ENCODE measurements at regions not wholly inside any gene's neighbourhood (a gene's known extent, or its start where the extent isn't known, plus 50 kb on each side); places are given as distances from the start of the nearest gene placed in this dataset.

- no peak overlapping the region for H2AFZ ChIP-seq (ENCODE audit: insufficient read depth, low read depth, low read length, poor library complexity, severe bottlenecking)
- no peaks in the 10 kb centered on the region for H3K4me1 ChIP-seq (ENCODE audit: control insufficient read depth in 2 of 2, insufficient read depth in 2 of 2, low read length in 2 of 2)
- WGBS (ENCODE audit: insufficient coverage): no CpG with 5 or more reads among the region's 3 CpGs
- H3K27me3 ChIP-seq (replicated peaks in 1 of 4; ENCODE audit: control extremely low read depth in 1 of 4, control insufficient read depth in 3 of 4, insufficient read depth in 4 of 4, low read length in 3 of 4): no peaks in the 10 kb centered on the region
- Mint-ChIP-seq H3K4me3 (no peak overlapping the region), H3K27me3 (no peaks in the 10 kb centered on the region), H3K9me3 (ENCODE audit: insufficient read depth) (peaks cover 4% of the 10 kb centered on the region), H3K27ac (no peak overlapping the region), H3K4me1 (no peaks in the 10 kb centered on the region)
- H3K9me3 ChIP-seq (ENCODE audit: control extremely low read depth in 1 of 3, control insufficient read depth in 2 of 3, insufficient read depth in 1 of 3, low read length in 2 of 3): peaks cover 0 to 1% (median 0%) of the 10 kb centered on the region in 3 donors
- intact Hi-C loops (cut with micrococcal nuclease): loop anchor here (10.0 kb wide), 1 partner anchor 1511 kb away; no protein-coding TSS in a partner anchor
- no peak overlapping the region for H3K4me3 ChIP-seq (ENCODE audit: control extremely low read depth in 1 of 5, extremely low read depth in 1 of 5, insufficient read depth in 1 of 5, low read depth in 2 of 5, low read length in 4 of 5)
- CTCF ChIA-PET: no interaction called here
- H3K27ac ChIP-seq (ENCODE audit: low read length in 2 of 2): no peak overlapping the region
- H3K4me2 ChIP-seq (replicated peaks; ENCODE audit: low read depth, low read length, poor library complexity, severe bottlenecking): no peak overlapping the region
- POLR2A ChIA-PET: no interaction called here
- H3K36me3 ChIP-seq (replicated peaks in 1 of 2; ENCODE audit: control extremely low read depth in 1 of 2, control insufficient read depth in 1 of 2, extremely low read depth in 1 of 2, insufficient read depth in 2 of 2, low read length in 1 of 2): no peaks in the 10 kb centered on the region
- no peak overlapping the region for H3K9ac ChIP-seq (ENCODE audit: low read length)
- TF ChIP-seq, protein P1, sequence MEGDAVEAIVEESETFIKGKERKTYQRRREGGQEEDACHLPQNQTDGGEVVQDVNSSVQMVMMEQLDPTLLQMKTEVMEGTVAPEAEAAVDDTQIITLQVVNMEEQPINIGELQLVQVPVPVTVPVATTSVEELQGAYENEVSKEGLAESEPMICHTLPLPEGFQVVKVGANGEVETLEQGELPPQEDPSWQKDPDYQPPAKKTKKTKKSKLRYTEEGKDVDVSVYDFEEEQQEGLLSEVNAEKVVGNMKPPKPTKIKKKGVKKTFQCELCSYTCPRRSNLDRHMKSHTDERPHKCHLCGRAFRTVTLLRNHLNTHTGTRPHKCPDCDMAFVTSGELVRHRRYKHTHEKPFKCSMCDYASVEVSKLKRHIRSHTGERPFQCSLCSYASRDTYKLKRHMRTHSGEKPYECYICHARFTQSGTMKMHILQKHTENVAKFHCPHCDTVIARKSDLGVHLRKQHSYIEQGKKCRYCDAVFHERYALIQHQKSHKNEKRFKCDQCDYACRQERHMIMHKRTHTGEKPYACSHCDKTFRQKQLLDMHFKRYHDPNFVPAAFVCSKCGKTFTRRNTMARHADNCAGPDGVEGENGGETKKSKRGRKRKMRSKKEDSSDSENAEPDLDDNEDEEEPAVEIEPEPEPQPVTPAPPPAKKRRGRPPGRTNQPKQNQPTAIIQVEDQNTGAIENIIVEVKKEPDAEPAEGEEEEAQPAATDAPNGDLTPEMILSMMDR (IDR thresholded peaks at IDR 0.05): no peak
- DNase-seq (no peak), ATAC-seq (ENCODE audit: low read depth) (no peak)
- H3K79me2 ChIP-seq (ENCODE audit: control insufficient read depth, insufficient read depth, low read length): no peaks in the 10 kb centered on the region
- H4K20me1 ChIP-seq (ENCODE audit: control insufficient read depth, insufficient read depth, low read length, poor library complexity, severe bottlenecking): no peaks in the 10 kb centered on the region
Measured at GRCh38 chr4:22903913-22904312, 211.2 kb downstream of the GBA3 start.

GRCh38 chr4:22901631-22902030, 208.9 kb downstream of the GBA3 start:
- H3K9me3 Mint-ChIP-seq (ENCODE audit: insufficient read depth): no peaks in the 10 kb centered on the region

More at GRCh38 chr4:22901631-22902030, 208.9 kb downstream of the GBA3 start:
- H3K4me1 ChIP-seq (ENCODE audit: control insufficient read depth in 2 of 2, insufficient read depth in 2 of 2, low read length in 2 of 2): no peaks in the 10 kb centered on the region
- TF ChIP-seq, protein P1 (IDR thresholded peaks at IDR 0.05): no peak
- no peak for TF ChIP-seq EZH2 (IDR thresholded peaks at IDR 0.05; ENCODE audit: borderline replicate concordance, insufficient read depth, low read depth, low read length, poor library complexity, severe bottlenecking)
- WGBS (ENCODE audit: insufficient coverage): no CpG with 5 or more reads among the region's 1 CpG
- Mint-ChIP-seq H3K4me1 (no peaks in the 10 kb centered on the region), H3K27me3 (no peaks in the 10 kb centered on the region), H3K27ac (no peak overlapping the region), H3K4me3 (no peak overlapping the region)
- H3K9me3 ChIP-seq (ENCODE audit: control extremely low read depth in 1 of 3, control insufficient read depth in 2 of 3, insufficient read depth in 1 of 3, low read length in 2 of 3): no peaks in the 10 kb centered on the region
- H3K4me3 ChIP-seq (ENCODE audit: control extremely low read depth in 1 of 5, extremely low read depth in 1 of 5, insufficient read depth in 1 of 5, low read depth in 2 of 5, low read length in 4 of 5): no peak overlapping the region
- no peaks in the 10 kb centered on the region for H3K79me2 ChIP-seq (ENCODE audit: control insufficient read depth, insufficient read depth, low read length)
- no peak overlapping the region for H3K27ac ChIP-seq (ENCODE audit: low read length in 2 of 2)
- no peak overlapping the region for H3K4me2 ChIP-seq (replicated peaks; ENCODE audit: low read depth, low read length, poor library complexity, severe bottlenecking)
- ATAC-seq (ENCODE audit: low read depth) (no peak), DNase-seq (no peak)
- no peak overlapping the region for H2AFZ ChIP-seq (ENCODE audit: insufficient read depth, low read depth, low read length, poor library complexity, severe bottlenecking)
- ChIA-PET POLR2A (no interaction called here), CTCF (interaction anchor here (0.6 kb wide), 1 partner anchor 1859 kb away, joined by 5 read pairs; no protein-coding TSS in a partner anchor)
- no peaks in the 10 kb centered on the region for H4K20me1 ChIP-seq (ENCODE audit: control insufficient read depth, insufficient read depth, low read length, poor library complexity, severe bottlenecking)
- H3K36me3 ChIP-seq (replicated peaks in 1 of 2; ENCODE audit: control extremely low read depth in 1 of 2, control insufficient read depth in 1 of 2, extremely low read depth in 1 of 2, insufficient read depth in 2 of 2, low read length in 1 of 2): no peaks in the 10 kb centered on the region
- no peaks in the 10 kb centered on the region for H3K27me3 ChIP-seq (replicated peaks in 1 of 4; ENCODE audit: control extremely low read depth in 1 of 4, control insufficient read depth in 3 of 4, insufficient read depth in 4 of 4, low read length in 3 of 4)
- no peak overlapping the region for H3K9ac ChIP-seq (ENCODE audit: low read length)
- intact Hi-C loops (cut with micrococcal nuclease): loop anchor here (10.0 kb wide), 1 partner anchor 1513 kb away; no protein-coding TSS in a partner anchor
